Suprapubic skin (tissue), 4 donors: ENCODE measurements at regions not wholly inside any gene's neighbourhood (a gene's known extent, or its start where the extent isn't known, plus 50 kb on each side); places are given as distances from the start of the nearest gene placed in this dataset.
"Not testable (repeated sequence)": the region's sequence is repeated elsewhere in the genome, so short reads cannot be mapped to it uniquely, and the experiment has no call there.

Experiments used
- DNase-seq, 2 donors: peaks; one replicate each; pipeline ENCODE4 v3.0.0-alpha.2; 2019; ENCODE audit warnings: low spot score in 2 of 2
- H3K27ac ChIP-seq: fragments of 200-600 bp; sonication (generic); one replicate; pipeline ENCODE4 v1.5.1; 2019
- H3K27me3 ChIP-seq: fragments of 200-600 bp; sonication (generic); one replicate; pipeline ENCODE4 v1.5.1; 2019
- H3K36me3 ChIP-seq: fragments of 200-600 bp; sonication (generic); one replicate; pipeline ENCODE4 v1.5.1; 2019
- H3K4me1 ChIP-seq: fragments of 200-600 bp; sonication (generic); one replicate; pipeline ENCODE4 v1.5.1; 2019
- H3K4me3 ChIP-seq: fragments of 200-600 bp; sonication (generic); one replicate; pipeline ENCODE4 v1.5.1; 2019; ENCODE audit warnings: mild to moderate bottlenecking
- H3K9me3 ChIP-seq: fragments of 200-600 bp; sonication (generic); one replicate; pipeline ENCODE4 v1.5.1; 2019
- CTCF ChIP-seq, 2 donors: fragments of 200-600 bp in 1 of 2; fragments of 450-650 bp in 1 of 2; sonication (generic) in 1 of 2; IDR thresholded peaks; one replicate each; pipeline ENCODE4 v1.5.1; 2016 to 2019; ENCODE audit warnings: antibody characterized with exemption in 2 of 2, mild to moderate bottlenecking in 1 of 2, moderate library complexity in 1 of 2
- EP300 ChIP-seq: sonication (generic); formaldehyde crosslinking; IDR thresholded peaks from one replicate; pipeline ENCODE4 v1.6.1; 2017; ENCODE audit warnings: antibody characterized with exemption
- POLR2A ChIP-seq, 2 donors: fragments of 450-650 bp; IDR thresholded peaks; one replicate each; pipeline ENCODE4 v1.6.1; 2017; ENCODE audit warnings: antibody characterized with exemption in 2 of 2, mild to moderate bottlenecking in 2 of 2, moderate library complexity in 2 of 2
- POLR2AphosphoS5 ChIP-seq, 3 donors: sonication (generic); formaldehyde crosslinking; IDR thresholded peaks; one replicate each; pipeline ENCODE4 v1.6.1; 2017; ENCODE audit warnings: antibody characterized with exemption in 3 of 3
- WGBS: methylation state at CpG from one replicate; pipeline ENCODE4 v1.1.5; 2018; 5-methylcytosine and 5-hydroxymethylcytosine counted together

- no peaks in the 10 kb centered on the region for H3K9me3 ChIP-seq
- WGBS = 66% methylated on average over 3 of the region's 3 CpGs
- no peak overlapping the region for H3K27ac ChIP-seq
- TF ChIP-seq POLR2AphosphoS5 (IDR thresholded peaks at IDR 0.05) (no peak), POLR2A (IDR thresholded peaks at IDR 0.05) (no peak), EP300 (no peak), CTCF (IDR thresholded peaks at IDR 0.05) (no peak)
- peaks cover 9% of the 10 kb centered on the region for H3K27me3 ChIP-seq
- peaks cover 6% of the 10 kb centered on the region for H3K4me1 ChIP-seq
- no peaks in the 10 kb centered on the region for H3K36me3 ChIP-seq
- no peak overlapping the region for H3K4me3 ChIP-seq
- DNase-seq = no peak
These were observed 67.7 kb downstream of the MATN1 start for GRCh38 chr1:30655672-30656071.

GRCh38 chr1:30654188-30654587 lies 69.2 kb downstream of the MATN1 start:
- DNase-seq = no peak
- H3K27me3 ChIP-seq = peaks cover 9% of the 10 kb centered on the region
- H3K36me3 ChIP-seq = no peaks in the 10 kb centered on the region
- H3K9me3 ChIP-seq = no peaks in the 10 kb centered on the region
- no peak overlapping the region for H3K27ac ChIP-seq
- TF ChIP-seq POLR2A (IDR thresholded peaks at IDR 0.05) (no peak), POLR2AphosphoS5 (IDR thresholded peaks at IDR 0.05) (no peak), CTCF (IDR thresholded peaks at IDR 0.05) (no peak), EP300 (no peak)
- H3K4me1 ChIP-seq = peaks cover 19% of the 10 kb centered on the region
- H3K4me3 ChIP-seq = no peak overlapping the region
- 87% methylated on average over 4 of the region's 5 CpGs for WGBS

- Histone ChIP-seq H3K27ac (no peak overlapping the region), H3K4me3 (no peak overlapping the region), H3K4me1 (peaks cover 23% of the 10 kb centered on the region), H3K9me3 (no peaks in the 10 kb centered on the region), H3K27me3 (peaks cover 4% of the 10 kb centered on the region), H3K36me3 (no peaks in the 10 kb centered on the region)
- no peak for DNase-seq
- WGBS = 72% methylated on average over 4 of the region's 4 CpGs
- TF ChIP-seq EP300 (no peak), POLR2AphosphoS5 (IDR thresholded peaks at IDR 0.05) (no peak), POLR2A (IDR thresholded peaks at IDR 0.05) (no peak), CTCF (IDR thresholded peaks at IDR 0.05) (no peak)
These were observed 71.1 kb downstream of the MATN1 start for GRCh38 chr1:30652152-30652841.

- WGBS = 55% methylated on average over 5 of the region's 5 CpGs
- DNase-seq, H3K4me3 ChIP-seq, H3K9me3 ChIP-seq, H3K27ac ChIP-seq, H3K27me3 ChIP-seq, H3K36me3 ChIP-seq: not testable (repeated sequence)
- peaks cover 23% of the 10 kb centered on the region for H3K4me1 ChIP-seq
These were observed 72.0 kb downstream of the MATN1 start for GRCh38 chr1:30651395-30651794.

GRCh38 chr1:30650968-30651320 lies 72.4 kb downstream of the MATN1 start:
- peaks cover 10% of the 10 kb centered on the region for H3K27me3 ChIP-seq
- H3K36me3 ChIP-seq = no peaks in the 10 kb centered on the region
- no peak for TF ChIP-seq POLR2AphosphoS5 (IDR thresholded peaks at IDR 0.05)
- TF ChIP-seq CTCF (IDR thresholded peaks at IDR 0.05) = no peak
- TF ChIP-seq POLR2A (IDR thresholded peaks at IDR 0.05) = no peak
- TF ChIP-seq EP300 = no peak
- peaks cover 23% of the 10 kb centered on the region for H3K4me1 ChIP-seq
- H3K4me3 ChIP-seq = no peak overlapping the region
- WGBS = 15% methylated on average over 7 of the region's 7 CpGs
- no peak for DNase-seq
- H3K27ac ChIP-seq = no peak overlapping the region
- no peaks in the 10 kb centered on the region for H3K9me3 ChIP-seq
